ENCODE measurements at regions not wholly inside any gene's neighbourhood (a gene's known extent, or its start where the extent isn't known, plus 50 kb on each side); places are given as distances from the start of the nearest gene placed in this dataset.
"Not testable (repeated sequence)": the region's sequence is repeated elsewhere in the genome, so short reads cannot be mapped to it uniquely, and the experiment has no call there.

DNA sequence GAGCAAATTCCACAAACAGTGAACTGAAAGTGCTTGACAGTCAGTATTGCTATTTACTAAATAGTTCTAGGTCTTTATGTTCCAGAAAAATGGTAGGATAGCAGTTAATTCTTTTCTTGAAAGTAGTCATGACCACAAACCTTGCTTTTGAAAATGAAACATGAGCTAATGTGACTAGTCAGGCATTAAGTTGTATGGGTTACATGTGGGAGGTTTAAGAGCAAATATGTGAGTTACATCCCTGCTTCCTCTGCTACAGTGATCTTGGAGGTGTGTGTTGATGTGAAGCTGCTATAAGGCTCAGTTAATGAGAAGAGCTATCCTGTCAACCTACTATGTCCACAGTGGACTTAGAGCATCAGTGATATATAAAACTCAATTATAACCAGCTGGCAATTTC lies 741.6 kb downstream of the FSCB start:
- H3K27ac ChIP-seq (ENCODE audit: low read depth) = no peak overlapping the region
- H3K4me3 ChIP-seq (ENCODE audit: low read depth, low read length) = no peak overlapping the region
- H3K36me3 ChIP-seq (ENCODE audit: insufficient read depth) = no peaks in the 10 kb centered on the region
- no peaks in the 10 kb centered on the region for H3K4me1 ChIP-seq (ENCODE audit: insufficient read depth)
- DNase-seq (ENCODE audit: extremely low spot score) = no peak

GRCh38 chr14:43764433-43764832 lies 742.6 kb downstream of the FSCB start:
- H3K4me1 ChIP-seq (ENCODE audit: insufficient read depth) = no peaks in the 10 kb centered on the region
- WGBS = 74% methylated on average over 1 of the region's 1 CpG
- no peak overlapping the region for H3K4me3 ChIP-seq (ENCODE audit: low read depth, low read length)
- no peaks in the 10 kb centered on the region for H3K36me3 ChIP-seq (ENCODE audit: insufficient read depth)
- no peak overlapping the region for H3K27ac ChIP-seq (ENCODE audit: low read depth)
- no peak for DNase-seq (ENCODE audit: extremely low spot score)

- 91% methylated on average over 6 of the region's 6 CpGs for WGBS
- no peak overlapping the region for H3K27ac ChIP-seq (ENCODE audit: low read depth)
- H3K4me3 ChIP-seq (ENCODE audit: low read depth, low read length) = no peak overlapping the region
- no peaks in the 10 kb centered on the region for H3K36me3 ChIP-seq (ENCODE audit: insufficient read depth)
- no peak for DNase-seq (ENCODE audit: extremely low spot score)
- H3K4me1 ChIP-seq (ENCODE audit: insufficient read depth) = no peaks in the 10 kb centered on the region
Observed at GRCh38 chr14:43755707-43756106, 751.4 kb downstream of the FSCB start.

- no peaks in the 10 kb centered on the region for H3K4me1 ChIP-seq (ENCODE audit: insufficient read depth)
- no peaks in the 10 kb centered on the region for H3K36me3 ChIP-seq (ENCODE audit: insufficient read depth)
- H3K4me3 ChIP-seq (ENCODE audit: low read depth, low read length) = no peak overlapping the region
- no peak overlapping the region for H3K27ac ChIP-seq (ENCODE audit: low read depth)
- DNase-seq (ENCODE audit: extremely low spot score) = no peak
- 90% methylated on average over 3 of the region's 3 CpGs for WGBS
Observed at GRCh38 chr14:43754838-43755237, 752.2 kb downstream of the FSCB start.

DNA sequence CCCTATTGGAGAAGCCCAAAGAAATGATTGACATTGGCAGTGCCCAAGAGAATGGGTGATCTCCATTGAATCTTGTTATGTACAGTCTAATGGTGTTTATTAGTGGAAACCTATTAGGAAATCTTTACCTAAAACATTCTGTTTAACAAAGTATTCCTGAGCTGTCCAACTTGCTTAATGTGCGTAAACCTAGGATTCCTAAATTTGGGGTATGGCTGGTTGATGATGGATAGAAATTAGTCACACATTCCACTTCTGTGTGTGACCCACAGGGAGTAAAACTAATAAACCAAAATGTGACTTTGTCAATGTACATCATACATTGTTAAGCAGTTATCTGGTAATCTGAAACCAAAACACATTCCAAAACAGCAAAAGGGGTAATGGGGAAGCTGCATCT lies 761.3 kb downstream of the FSCB start:
- WGBS = 96% methylated on average over 1 of the region's 1 CpG
- no peaks in the 10 kb centered on the region for H3K36me3 ChIP-seq (ENCODE audit: insufficient read depth)
- no peaks in the 10 kb centered on the region for H3K4me1 ChIP-seq (ENCODE audit: insufficient read depth)
- H3K4me3 ChIP-seq (ENCODE audit: low read depth, low read length) = no peak overlapping the region
- no peak overlapping the region for H3K27ac ChIP-seq (ENCODE audit: low read depth)
- no peak for DNase-seq (ENCODE audit: extremely low spot score)

DNA sequence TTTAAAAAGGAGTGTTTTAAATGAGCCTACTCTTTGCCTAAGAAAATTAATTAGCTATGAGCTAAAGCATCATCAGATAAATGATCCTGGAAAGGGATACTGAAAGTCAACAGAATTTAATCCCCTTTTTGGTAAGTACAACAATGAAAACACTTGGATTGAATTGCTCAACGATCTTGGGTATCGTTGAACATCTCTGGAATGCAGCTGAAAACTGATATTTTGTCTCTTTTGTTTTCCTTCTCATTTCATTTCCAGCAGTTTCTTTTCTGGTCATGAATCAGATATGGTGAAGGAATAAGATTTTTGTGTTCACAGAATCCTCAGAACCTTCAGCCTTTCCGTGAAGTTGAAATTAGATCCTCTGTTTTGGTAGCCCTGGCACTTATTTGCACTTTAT lies 771.2 kb downstream of the FSCB start:
- no peak for DNase-seq (ENCODE audit: extremely low spot score)
- no peak overlapping the region for H3K27ac ChIP-seq (ENCODE audit: low read depth)
- H3K4me3 ChIP-seq (ENCODE audit: low read depth, low read length) = no peak overlapping the region
- H3K4me1 ChIP-seq (ENCODE audit: insufficient read depth) = no peaks in the 10 kb centered on the region
- 60% methylated on average over 3 of the region's 3 CpGs for WGBS
- no peaks in the 10 kb centered on the region for H3K36me3 ChIP-seq (ENCODE audit: insufficient read depth)

DNA sequence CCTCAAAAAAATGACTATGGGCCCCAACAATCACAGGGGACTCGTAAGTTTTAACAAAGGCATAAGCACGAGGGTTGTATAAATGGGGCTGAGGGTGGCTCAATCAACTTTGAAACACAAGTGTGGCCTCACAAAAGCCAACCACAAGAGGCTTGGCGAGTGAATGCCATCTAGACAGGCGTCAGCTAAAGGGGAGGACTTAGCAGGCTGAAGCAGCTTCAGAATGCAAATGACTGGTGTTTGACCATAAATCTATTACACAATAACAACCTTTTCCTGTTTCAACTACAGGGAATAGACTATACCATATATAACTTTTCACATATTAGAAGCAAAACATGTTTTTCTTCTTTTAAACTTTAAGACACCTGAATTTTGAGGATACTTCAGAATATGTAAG lies 777.9 kb downstream of the FSCB start:
- no peaks in the 10 kb centered on the region for H3K36me3 ChIP-seq (ENCODE audit: insufficient read depth)
- H3K4me3 ChIP-seq (ENCODE audit: low read depth, low read length) = no peak overlapping the region
- H3K27ac ChIP-seq (ENCODE audit: low read depth) = no peak overlapping the region
- no peaks in the 10 kb centered on the region for H3K4me1 ChIP-seq (ENCODE audit: insufficient read depth)
- no peak for DNase-seq (ENCODE audit: extremely low spot score)
- 76% methylated on average over 4 of the region's 4 CpGs for WGBS

GRCh38 chr14:43706900-43707299 lies 800.2 kb downstream of the FSCB start:
- no peak for DNase-seq (ENCODE audit: extremely low spot score)

DNA sequence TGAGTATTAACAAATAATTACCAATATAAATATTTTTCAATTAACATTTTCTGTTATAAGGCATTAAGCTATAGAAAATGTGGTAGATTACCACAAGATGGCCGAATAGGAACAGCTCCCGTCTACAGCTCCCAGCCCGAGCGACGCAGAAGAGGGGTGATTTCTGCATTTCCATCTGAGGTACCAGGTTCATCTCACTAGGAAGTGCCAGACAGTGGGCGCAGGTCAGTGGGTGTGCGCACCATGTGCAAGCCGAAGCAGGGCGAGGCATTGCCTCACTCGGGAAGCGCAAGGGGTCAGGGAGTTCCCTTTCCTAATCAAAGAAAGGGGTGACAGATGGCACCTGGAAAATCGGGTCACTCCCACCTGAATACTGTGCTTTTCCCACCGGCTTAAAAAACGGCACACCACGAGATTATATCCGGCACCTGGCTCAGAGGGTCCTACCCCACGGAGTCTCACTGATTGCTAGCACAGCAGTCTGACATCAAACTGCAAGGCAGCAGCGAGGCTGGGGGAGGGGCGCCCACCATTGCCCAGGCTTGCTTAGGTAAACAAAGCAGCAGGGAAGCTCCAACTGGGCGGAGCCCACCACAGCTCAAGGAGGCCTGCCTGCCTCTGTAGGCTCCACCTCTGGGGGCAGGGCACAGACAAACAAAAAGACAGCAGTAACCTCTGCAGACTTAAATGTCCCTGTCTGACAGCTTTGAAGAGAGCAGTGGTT lies 808.4 kb downstream of the FSCB start:
- 91% methylated on average over 20 of the region's 20 CpGs for WGBS

More at GRCh38 chr14:43706900-43707299, 800.2 kb downstream of the FSCB start:
- H3K4me3 ChIP-seq (ENCODE audit: low read depth, low read length) = no peak overlapping the region
- no peak overlapping the region for H3K27ac ChIP-seq (ENCODE audit: low read depth)
- H3K36me3 ChIP-seq (ENCODE audit: insufficient read depth) = no peaks in the 10 kb centered on the region
- no peaks in the 10 kb centered on the region for H3K4me1 ChIP-seq (ENCODE audit: insufficient read depth)

DNA sequence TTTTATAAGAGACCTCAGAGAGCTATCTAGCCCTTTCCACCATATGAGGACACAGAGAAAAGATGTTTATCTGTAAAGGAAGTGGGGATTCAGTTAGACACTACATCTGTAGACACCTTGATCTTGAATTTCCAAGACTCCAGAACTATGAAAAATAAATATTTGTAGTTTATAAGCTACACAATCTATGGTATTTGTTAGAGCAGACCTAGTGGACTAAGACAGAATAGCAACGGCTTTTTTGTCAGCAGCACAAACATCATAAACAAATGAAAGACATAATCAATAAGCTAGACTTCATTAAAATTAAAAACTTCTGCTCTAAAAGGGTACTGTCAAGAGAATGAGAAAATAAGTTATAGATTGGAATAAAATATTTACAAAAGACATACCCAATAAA lies 810.1 kb downstream of the FSCB start:
- WGBS = 94% methylated on average over 1 of the region's 1 CpG
- Histone ChIP-seq H3K36me3 (ENCODE audit: insufficient read depth) (no peaks in the 10 kb centered on the region), H3K4me3 (ENCODE audit: low read depth, low read length) (no peak overlapping the region)

More for the DNA sequence above, 808.4 kb downstream of the FSCB start:
- H3K4me1 ChIP-seq (ENCODE audit: insufficient read depth); DNase-seq (ENCODE audit: extremely low spot score); H3K36me3 ChIP-seq (ENCODE audit: insufficient read depth); H3K27ac ChIP-seq (ENCODE audit: low read depth); H3K4me3 ChIP-seq (ENCODE audit: low read depth, low read length): not testable (repeated sequence)

DNA sequence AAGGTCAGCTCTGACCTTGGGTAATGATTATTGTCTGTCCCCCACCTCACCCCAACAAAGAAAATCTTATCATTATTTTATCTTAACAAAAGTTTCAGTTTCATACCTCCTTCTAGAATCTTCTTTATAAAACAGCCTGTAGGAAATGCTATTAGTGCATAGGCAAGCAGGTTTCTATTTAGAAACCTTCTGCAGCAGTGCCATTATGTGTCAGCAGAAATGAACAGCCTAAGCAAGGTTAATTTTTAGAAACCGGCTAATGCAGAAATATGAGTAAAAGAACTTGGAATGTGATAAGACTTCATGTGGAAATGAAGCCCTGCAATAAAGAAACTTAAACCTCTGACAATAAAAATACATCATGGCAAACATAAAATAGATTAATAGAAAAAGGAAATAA lies 814.4 kb downstream of the FSCB start:
- Histone ChIP-seq H3K36me3 (ENCODE audit: insufficient read depth) (no peaks in the 10 kb centered on the region), H3K4me1 (ENCODE audit: insufficient read depth) (no peaks in the 10 kb centered on the region), H3K4me3 (ENCODE audit: low read depth, low read length) (no peak overlapping the region), H3K27ac (ENCODE audit: low read depth) (no peak overlapping the region)
- WGBS = 35% methylated on average over 1 of the region's 1 CpG
- no peak for DNase-seq (ENCODE audit: extremely low spot score)

More for the DNA sequence above, 810.1 kb downstream of the FSCB start:
- H3K4me1 ChIP-seq (ENCODE audit: insufficient read depth) = no peaks in the 10 kb centered on the region
- DNase-seq (ENCODE audit: extremely low spot score) = no peak
- no peak overlapping the region for H3K27ac ChIP-seq (ENCODE audit: low read depth)

DNA sequence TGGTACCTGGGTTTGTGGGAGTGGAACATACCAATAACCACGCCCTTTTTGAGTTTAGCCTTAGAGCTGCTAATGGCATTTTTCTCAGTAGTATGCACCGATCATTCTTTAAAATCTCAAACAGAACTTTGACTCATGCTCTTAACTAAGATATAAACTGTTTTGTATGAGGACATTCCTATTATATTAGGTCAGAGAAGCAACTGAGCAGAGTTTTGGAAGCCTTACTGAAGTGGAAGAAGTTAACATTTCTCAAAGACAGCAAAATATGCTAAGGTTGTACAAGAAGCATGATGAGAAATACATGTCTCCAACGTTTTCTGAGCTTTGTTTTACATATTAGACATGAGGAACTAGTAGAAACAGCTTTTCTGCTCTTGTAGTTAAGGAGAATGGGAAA lies 819.2 kb downstream of the FSCB start:
- WGBS = 27% methylated on average over 3 of the region's 3 CpGs
- Histone ChIP-seq H3K4me3 (ENCODE audit: low read depth, low read length) (no peak overlapping the region), H3K27ac (ENCODE audit: low read depth) (no peak overlapping the region), H3K4me1 (ENCODE audit: insufficient read depth) (no peaks in the 10 kb centered on the region), H3K36me3 (ENCODE audit: insufficient read depth) (no peaks in the 10 kb centered on the region)
- no peak for DNase-seq (ENCODE audit: extremely low spot score)

GRCh38 chr14:43677581-43677980 lies 829.5 kb downstream of the FSCB start:
- Histone ChIP-seq H3K36me3 (ENCODE audit: insufficient read depth) (no peaks in the 10 kb centered on the region), H3K4me3 (ENCODE audit: low read depth, low read length) (no peak overlapping the region), H3K27ac (ENCODE audit: low read depth) (no peak overlapping the region), H3K4me1 (ENCODE audit: insufficient read depth) (no peaks in the 10 kb centered on the region)
- no peak for DNase-seq (ENCODE audit: extremely low spot score)
- WGBS = 61% methylated on average over 1 of the region's 1 CpG

GRCh38 chr14:43674273-43674672 lies 832.8 kb downstream of the FSCB start:
- 97% methylated on average over 2 of the region's 2 CpGs for WGBS
- H3K36me3 ChIP-seq (ENCODE audit: insufficient read depth) = no peaks in the 10 kb centered on the region

More at GRCh38 chr14:43674273-43674672, 832.8 kb downstream of the FSCB start:
- H3K27ac ChIP-seq (ENCODE audit: low read depth) = no peak overlapping the region
- no peak overlapping the region for H3K4me3 ChIP-seq (ENCODE audit: low read depth, low read length)
- no peak for DNase-seq (ENCODE audit: extremely low spot score)
- H3K4me1 ChIP-seq (ENCODE audit: insufficient read depth) = no peaks in the 10 kb centered on the region
